ENCODE measurements at regions not wholly inside any gene's neighbourhood (a gene's known extent, or its start where the extent isn't known, plus 50 kb on each side); places are given as distances from the start of the nearest gene placed in this dataset.

GRCh38 chr14:83548061-83548839 lies 1981.7 kb upstream of the FLRT2 start:
- Mint-ChIP-seq H3K9me3 (peaks cover 5% of the 10 kb centered on the region), H3K27ac (no peak overlapping the region), H3K36me3 (ENCODE audit: low read depth) (no peaks in the 10 kb centered on the region), H3K4me3 (no peak overlapping the region), H3K27me3 (ENCODE audit: low read depth) (no peaks in the 10 kb centered on the region), H3K4me1 (ENCODE audit: low read depth) (no peaks in the 10 kb centered on the region)
- no peak for DNase-seq
- intact Hi-C loops (cut with micrococcal nuclease): no loop called here
- CTCF ChIA-PET: no interaction called here

- CTCF ChIA-PET: no interaction called here
Observed at GRCh38 chr14:83556065-83556464, 1973.9 kb upstream of the FLRT2 start.

GRCh38 chr14:83556746-83557453 lies 1973.0 kb upstream of the FLRT2 start:
- intact Hi-C loops (cut with micrococcal nuclease): no loop called here
- no peak overlapping the region for H3K27ac Mint-ChIP-seq
- H3K27me3 Mint-ChIP-seq (ENCODE audit: low read depth): no peaks in the 10 kb centered on the region
- H3K4me1 Mint-ChIP-seq (ENCODE audit: low read depth): no peaks in the 10 kb centered on the region
- CTCF ChIA-PET: no interaction called here
- no peak for DNase-seq
- peaks cover 5% of the 10 kb centered on the region for H3K9me3 Mint-ChIP-seq
- H3K36me3 Mint-ChIP-seq (ENCODE audit: low read depth): no peaks in the 10 kb centered on the region
- no peak overlapping the region for H3K4me3 Mint-ChIP-seq

More at GRCh38 chr14:83556065-83556464, 1973.9 kb upstream of the FLRT2 start:
- Mint-ChIP-seq H3K27ac (no peak overlapping the region), H3K4me1 (ENCODE audit: low read depth) (no peaks in the 10 kb centered on the region), H3K9me3 (peaks cover 5% of the 10 kb centered on the region), H3K36me3 (ENCODE audit: low read depth) (no peaks in the 10 kb centered on the region), H3K4me3 (no peak overlapping the region), H3K27me3 (ENCODE audit: low read depth) (no peaks in the 10 kb centered on the region)
- DNase-seq: no peak
- intact Hi-C loops (cut with micrococcal nuclease): no loop called here

GRCh38 chr14:83558946-83559345 lies 1971.0 kb upstream of the FLRT2 start:
- H3K27ac Mint-ChIP-seq: no peak overlapping the region
- DNase-seq: no peak
- no peaks in the 10 kb centered on the region for H3K36me3 Mint-ChIP-seq (ENCODE audit: low read depth)
- no peaks in the 10 kb centered on the region for H3K4me1 Mint-ChIP-seq (ENCODE audit: low read depth)
- CTCF ChIA-PET: no interaction called here
- H3K9me3 Mint-ChIP-seq: peaks cover 8% of the 10 kb centered on the region
- no peak overlapping the region for H3K4me3 Mint-ChIP-seq
- intact Hi-C loops (cut with micrococcal nuclease): no loop called here
- H3K27me3 Mint-ChIP-seq (ENCODE audit: low read depth): no peaks in the 10 kb centered on the region

- DNase-seq: no peak
- H3K36me3 Mint-ChIP-seq (ENCODE audit: low read depth): no peaks in the 10 kb centered on the region
- H3K9me3 Mint-ChIP-seq: peaks cover 8% of the 10 kb centered on the region
- CTCF ChIA-PET: no interaction called here
- H3K4me1 Mint-ChIP-seq (ENCODE audit: low read depth): no peaks in the 10 kb centered on the region
- H3K4me3 Mint-ChIP-seq: no peak overlapping the region
- intact Hi-C loops (cut with micrococcal nuclease): no loop called here
- H3K27me3 Mint-ChIP-seq (ENCODE audit: low read depth): no peaks in the 10 kb centered on the region
- no peak overlapping the region for H3K27ac Mint-ChIP-seq
Observed at GRCh38 chr14:83559721-83560120, 1970.2 kb upstream of the FLRT2 start.

GRCh38 chr14:83561261-83561660 lies 1968.7 kb upstream of the FLRT2 start:
- intact Hi-C loops (cut with micrococcal nuclease): no loop called here
- peaks cover 11% of the 10 kb centered on the region for H3K9me3 Mint-ChIP-seq
- no peaks in the 10 kb centered on the region for H3K27me3 Mint-ChIP-seq (ENCODE audit: low read depth)
- H3K4me1 Mint-ChIP-seq (ENCODE audit: low read depth): no peaks in the 10 kb centered on the region
- H3K4me3 Mint-ChIP-seq: no peak overlapping the region
- no peak overlapping the region for H3K27ac Mint-ChIP-seq
- no peaks in the 10 kb centered on the region for H3K36me3 Mint-ChIP-seq (ENCODE audit: low read depth)
- CTCF ChIA-PET: no interaction called here
- no peak for DNase-seq

GRCh38 chr14:83566567-83566966 lies 1963.4 kb upstream of the FLRT2 start:
- Mint-ChIP-seq H3K9me3 (peaks cover 13% of the 10 kb centered on the region), H3K27me3 (ENCODE audit: low read depth) (no peaks in the 10 kb centered on the region), H3K27ac (no peak overlapping the region), H3K4me1 (ENCODE audit: low read depth) (no peaks in the 10 kb centered on the region), H3K4me3 (no peak overlapping the region), H3K36me3 (ENCODE audit: low read depth) (no peaks in the 10 kb centered on the region)
- DNase-seq: no peak
- CTCF ChIA-PET: no interaction called here
- intact Hi-C loops (cut with micrococcal nuclease): no loop called here

- intact Hi-C loops (cut with micrococcal nuclease): no loop called here
- H3K4me1 Mint-ChIP-seq (ENCODE audit: low read depth): no peaks in the 10 kb centered on the region
- peaks cover 9% of the 10 kb centered on the region for H3K9me3 Mint-ChIP-seq
- no peak overlapping the region for H3K27ac Mint-ChIP-seq
- no peak overlapping the region for H3K4me3 Mint-ChIP-seq
- CTCF ChIA-PET: no interaction called here
- H3K36me3 Mint-ChIP-seq (ENCODE audit: low read depth): no peaks in the 10 kb centered on the region
- H3K27me3 Mint-ChIP-seq (ENCODE audit: low read depth): no peaks in the 10 kb centered on the region
- no peak for DNase-seq
Observed at GRCh38 chr14:83568141-83568540, 1961.8 kb upstream of the FLRT2 start.

GRCh38 chr14:83575301-83575700 lies 1954.6 kb upstream of the FLRT2 start:
- H3K27ac Mint-ChIP-seq: no peak overlapping the region
- no peak overlapping the region for H3K4me3 Mint-ChIP-seq
- no peaks in the 10 kb centered on the region for H3K4me1 Mint-ChIP-seq (ENCODE audit: low read depth)
- CTCF ChIA-PET: no interaction called here
- H3K27me3 Mint-ChIP-seq (ENCODE audit: low read depth): no peaks in the 10 kb centered on the region
- H3K36me3 Mint-ChIP-seq (ENCODE audit: low read depth): no peaks in the 10 kb centered on the region
- intact Hi-C loops (cut with micrococcal nuclease): no loop called here
- DNase-seq: no peak
- peaks cover 2% of the 10 kb centered on the region for H3K9me3 Mint-ChIP-seq

GRCh38 chr14:83583201-83583600 lies 1946.7 kb upstream of the FLRT2 start:
- Mint-ChIP-seq H3K27me3 (ENCODE audit: low read depth) (no peaks in the 10 kb centered on the region), H3K36me3 (ENCODE audit: low read depth) (no peaks in the 10 kb centered on the region), H3K4me1 (ENCODE audit: low read depth) (no peaks in the 10 kb centered on the region), H3K9me3 (peaks cover 6% of the 10 kb centered on the region), H3K4me3 (no peak overlapping the region), H3K27ac (no peak overlapping the region)
- intact Hi-C loops (cut with micrococcal nuclease): no loop called here
- no peak for DNase-seq
- CTCF ChIA-PET: no interaction called here

GRCh38 chr14:83594874-83595273 lies 1935.1 kb upstream of the FLRT2 start:
- no peak overlapping the region for H3K4me3 Mint-ChIP-seq
- no peak for DNase-seq
- intact Hi-C loops (cut with micrococcal nuclease): no loop called here
- no peaks in the 10 kb centered on the region for H3K27me3 Mint-ChIP-seq (ENCODE audit: low read depth)
- no peaks in the 10 kb centered on the region for H3K36me3 Mint-ChIP-seq (ENCODE audit: low read depth)
- H3K27ac Mint-ChIP-seq: no peak overlapping the region
- no peaks in the 10 kb centered on the region for H3K4me1 Mint-ChIP-seq (ENCODE audit: low read depth)
- peaks cover 6% of the 10 kb centered on the region for H3K9me3 Mint-ChIP-seq
- CTCF ChIA-PET: no interaction called here

GRCh38 chr14:83607682-83608081 lies 1922.3 kb upstream of the FLRT2 start:
- Mint-ChIP-seq H3K4me3 (no peak overlapping the region), H3K27me3 (ENCODE audit: low read depth) (no peaks in the 10 kb centered on the region), H3K27ac (no peak overlapping the region), H3K4me1 (ENCODE audit: low read depth) (no peaks in the 10 kb centered on the region), H3K9me3 (peaks cover 18% of the 10 kb centered on the region), H3K36me3 (ENCODE audit: low read depth) (no peaks in the 10 kb centered on the region)
- CTCF ChIA-PET: no interaction called here
- no peak for DNase-seq
- intact Hi-C loops (cut with micrococcal nuclease): no loop called here

GRCh38 chr14:83611491-83611890 lies 1918.5 kb upstream of the FLRT2 start:
- Mint-ChIP-seq H3K9me3 (peaks cover 10% of the 10 kb centered on the region), H3K27me3 (ENCODE audit: low read depth) (no peaks in the 10 kb centered on the region), H3K27ac (no peak overlapping the region), H3K4me1 (ENCODE audit: low read depth) (no peaks in the 10 kb centered on the region), H3K36me3 (ENCODE audit: low read depth) (no peaks in the 10 kb centered on the region), H3K4me3 (no peak overlapping the region)
- no peak for DNase-seq
- intact Hi-C loops (cut with micrococcal nuclease): no loop called here
- CTCF ChIA-PET: no interaction called here

Data from activated naive CD4-positive, alpha-beta T cell treated with anti-CD3 and anti-CD28 coated beads for 36 hours (primary cell).